OCI-LY7 (cell line): ENCODE measurements at regions not wholly inside any gene's neighbourhood (a gene's known extent, or its start where the extent isn't known, plus 50 kb on each side); places are given as distances from the start of the nearest gene placed in this dataset.

Experiments
- BruUV-seq: library from RNA; stranded (reverse); fragments of 400-500 nt; replicated peaks from 2 replicates; lab custom pipeline; 2021; lab: Mats Ljungman, UMichigan
- CTCF ChIA-PET: fragments of 300-600 bp; sonication (Branson Sonifier 250); formaldehyde crosslinking; loops from one replicate; lab custom pipeline; 2022; ENCODE audit warnings: antibody characterized with exemption; ENCODE audit not compliant: unreplicated experiment; lab: Charles Lee
- POLR2A ChIA-PET: fragments of 300-600 bp; sonication (Branson Sonifier 250); formaldehyde crosslinking; loops from one replicate; lab custom pipeline; 2022; ENCODE audit warnings: antibody characterized with exemption; lab: Charles Lee
- DNase-seq: peaks from one replicate; pipeline ENCODE4 v3.0.0-alpha.2; 2015; ENCODE audit warnings: low spot score
- H2AFZ ChIP-seq: fragments of 200-600 bp; sonication (generic), shearing (Covaris generic); 2 replicates; pipeline ENCODE4 v1.6.1; 2014; ENCODE audit warnings: mild to moderate bottlenecking, antibody characterized with exemption, low read length, moderate library complexity
- H3K27ac ChIP-seq: fragments of 200-600 bp; sonication (generic); 2 replicates; pipeline ENCODE4 v1.5.1; 2014; ENCODE audit warnings: mixed run types, low read depth, mild to moderate bottlenecking, moderate library complexity, low read length, inconsistent platforms; ENCODE audit not compliant: poor library complexity, severe bottlenecking
- H3K36me3 ChIP-seq: fragments of 200-600 bp; sonication (generic); 2 replicates; pipeline ENCODE4 v1.6.1; 2014; ENCODE audit warnings: mild to moderate bottlenecking, antibody characterized with exemption, low read length, moderate library complexity, mixed read lengths; ENCODE audit not compliant: insufficient read depth
- H3K4me1 ChIP-seq: fragments of 200-600 bp; sonication (generic); 2 replicates; pipeline ENCODE4 v1.5.1; 2014; ENCODE audit warnings: mild to moderate bottlenecking, low read length; ENCODE audit not compliant: insufficient read depth, poor library complexity, severe bottlenecking
- H3K4me2 ChIP-seq: fragments of 200-600 bp; sonication (generic); 2 replicates; pipeline ENCODE4 v1.6.1; 2014; ENCODE audit warnings: mild to moderate bottlenecking, low read length
- H3K4me3 ChIP-seq: fragments of 200-600 bp; sonication (generic); 2 replicates; pipeline ENCODE4 v1.5.1; 2014; ENCODE audit warnings: mild to moderate bottlenecking, low read depth, low read length; ENCODE audit not compliant: poor library complexity, severe bottlenecking
- H3K79me2 ChIP-seq: fragments of 200-600 bp; sonication (generic); 2 replicates; pipeline ENCODE4 v1.6.1; 2016; ENCODE audit warnings: low read depth, mild to moderate bottlenecking, low read length, moderate library complexity, mixed read lengths; ENCODE audit not compliant: insufficient read depth
- H3K9me2 ChIP-seq: fragments of 200-600 bp; sonication (generic); 2 replicates; pipeline ENCODE4 v1.6.1; 2016; ENCODE audit warnings: mild to moderate bottlenecking, low read length, mixed read lengths; ENCODE audit not compliant: insufficient read depth
- H3K9me3 ChIP-seq: fragments of 200-600 bp; sonication (generic); 2 replicates; pipeline ENCODE4 v1.6.1; 2014; ENCODE audit warnings: mild to moderate bottlenecking, mixed run types, low read length, mixed read lengths
- H4K20me1 ChIP-seq: fragments of 200-600 bp; sonication (generic); 2 replicates; pipeline ENCODE4 v1.6.1; 2014; ENCODE audit warnings: mild to moderate bottlenecking, antibody characterized with exemption, low read length, moderate library complexity, mixed read lengths; ENCODE audit not compliant: insufficient read depth
- CTCF ChIP-seq: fragments of 200-600 bp; sonication (generic); conservative IDR thresholded peaks from 2 replicates; pipeline ENCODE4 v1.5.1; 2014; ENCODE audit warnings: mild to moderate bottlenecking, antibody characterized with exemption, low read length, moderate library complexity, mixed read lengths
- EZH2phosphoT487 ChIP-seq: fragments of 200-600 bp; sonication (generic); IDR thresholded peaks from 2 replicates; pipeline ENCODE4 v1.6.1; 2018; ENCODE audit warnings: low read depth, borderline replicate concordance, mild to moderate bottlenecking, mixed run types, antibody characterized with exemption, low read length, moderate library complexity, mixed read lengths
- intact Hi-C: fragments of 100-400 bp; cut with micrococcal nuclease; formaldehyde crosslinking; loops from one replicate; pipeline ENCODE4 v1.10.0; 2022; ENCODE audit not compliant: unreplicated experiment

- intact Hi-C loops: no loop called here
Measured at GRCh38 chr6:115545672-115545986, 515.1 kb downstream of the FRK start.

GRCh38 chr6:115544765-115545671 is 515.7 kb downstream of the FRK start:
- Histone ChIP-seq H2AFZ (no peak overlapping the region), H4K20me1 (no peaks in the 10 kb centered on the region), H3K36me3 (no peaks in the 10 kb centered on the region), H3K4me2 (no peak overlapping the region), H3K79me2 (no peaks in the 10 kb centered on the region), H3K9me3 (no peaks in the 10 kb centered on the region), H3K4me3 (no peak overlapping the region), H3K9me2 (no peaks in the 10 kb centered on the region), H3K27ac (no peak overlapping the region), H3K4me1 (no peaks in the 10 kb centered on the region)
- ChIA-PET POLR2A (no interaction called here), CTCF (no interaction called here)
- DNase-seq: no peak
- TF ChIP-seq CTCF (no peak), EZH2phosphoT487 (no peak)
- no TSS peak for BruUV-seq
- intact Hi-C loops: no loop called here

More at GRCh38 chr6:115545672-115545986, 515.1 kb downstream of the FRK start:
- no peaks in the 10 kb centered on the region for H3K79me2 ChIP-seq
- H3K9me3 ChIP-seq: no peaks in the 10 kb centered on the region
- no peaks in the 10 kb centered on the region for H4K20me1 ChIP-seq
- H3K4me1 ChIP-seq: no peaks in the 10 kb centered on the region
- no peak overlapping the region for H3K27ac ChIP-seq
- H3K36me3 ChIP-seq: no peaks in the 10 kb centered on the region
- no peak overlapping the region for H3K4me3 ChIP-seq
- no peak for DNase-seq
- H3K4me2 ChIP-seq: no peak overlapping the region
- no TSS peak for BruUV-seq
- ChIA-PET CTCF (no interaction called here), POLR2A (no interaction called here)
- H3K9me2 ChIP-seq: no peaks in the 10 kb centered on the region
- TF ChIP-seq EZH2phosphoT487 (no peak), CTCF (no peak)
- H2AFZ ChIP-seq: no peak overlapping the region
